HG03457 (cell line): ENCODE measurements at regions not wholly inside any gene's neighbourhood (a gene's known extent, or its start where the extent isn't known, plus 50 kb on each side); places are given as distances from the start of the nearest gene placed in this dataset.

Source experiments
- ATAC-seq: cut with Tn5 transposase; IDR thresholded peaks from one replicate; pipeline ENCODE4 v1.9.1; 2021; ENCODE audit warnings: moderate number of reproducible peaks; ENCODE audit not compliant: unreplicated experiment

GRCh38 chr7:148472406-148472805, 118.2 kb upstream of the C7orf33 start:
- ATAC-seq: no peak

DNA sequence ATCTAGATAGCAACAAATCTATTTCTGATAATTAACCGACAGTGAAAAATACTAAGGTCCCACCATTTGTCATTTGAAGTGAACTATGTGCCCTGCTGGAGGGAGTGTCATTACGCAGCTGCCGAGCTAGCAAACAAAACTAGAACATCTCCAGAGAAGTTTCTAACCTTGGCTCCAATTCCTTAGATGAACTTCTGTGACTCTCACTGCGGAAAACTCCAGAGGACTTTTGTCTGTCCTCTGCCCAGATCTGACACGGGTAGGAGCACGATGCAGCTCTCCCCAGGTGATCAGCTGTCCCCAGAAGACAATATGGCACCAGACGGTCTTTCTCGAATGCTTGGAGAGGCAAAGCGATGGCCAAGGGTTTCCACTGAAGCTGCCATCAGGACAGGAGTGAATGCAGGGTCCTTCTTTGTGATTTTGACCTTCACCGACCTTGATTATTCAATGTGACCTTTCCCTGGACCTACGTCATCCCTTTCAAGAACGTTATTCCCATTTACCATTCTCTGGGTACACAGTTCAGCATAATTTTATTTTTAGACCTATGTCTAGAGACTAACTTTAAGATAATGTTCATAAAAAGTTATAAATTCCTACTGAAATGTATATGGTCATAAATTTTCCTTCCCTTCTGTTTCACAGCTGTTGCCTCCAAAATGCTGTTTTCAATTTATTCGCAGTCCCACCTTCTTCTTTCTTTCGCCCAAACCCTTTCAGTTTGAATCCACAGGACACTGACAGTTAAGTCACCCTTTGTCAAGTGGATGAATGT, 116.7 kb upstream of the C7orf33 start:
- ATAC-seq: no peak

DNA sequence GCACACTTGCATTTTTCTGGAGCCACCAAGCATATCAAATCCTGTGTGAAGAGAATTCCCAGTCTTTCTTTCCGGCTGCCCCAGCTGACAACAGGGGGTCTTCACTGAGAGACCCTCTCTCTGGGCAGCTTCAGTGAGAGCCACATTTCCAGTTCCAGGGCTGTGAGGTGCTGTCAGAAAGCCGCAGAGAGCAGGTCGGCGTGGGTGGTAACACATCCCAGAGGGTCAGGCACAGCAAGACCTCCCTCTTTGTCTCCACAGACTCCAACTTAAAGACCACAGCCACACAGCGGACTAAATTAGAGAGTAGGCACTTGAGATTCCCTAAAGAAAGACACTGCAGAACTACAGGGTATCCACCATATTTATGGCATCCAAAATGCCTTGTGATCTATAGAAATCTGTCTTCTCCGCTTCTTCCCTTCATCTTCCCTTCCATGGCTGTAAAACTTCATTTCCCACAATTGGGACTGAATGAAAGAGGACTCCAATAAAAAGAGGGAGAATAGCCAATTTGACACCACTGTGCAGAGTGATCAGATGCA, 116.0 kb upstream of the C7orf33 start:
- no peak for ATAC-seq

DNA sequence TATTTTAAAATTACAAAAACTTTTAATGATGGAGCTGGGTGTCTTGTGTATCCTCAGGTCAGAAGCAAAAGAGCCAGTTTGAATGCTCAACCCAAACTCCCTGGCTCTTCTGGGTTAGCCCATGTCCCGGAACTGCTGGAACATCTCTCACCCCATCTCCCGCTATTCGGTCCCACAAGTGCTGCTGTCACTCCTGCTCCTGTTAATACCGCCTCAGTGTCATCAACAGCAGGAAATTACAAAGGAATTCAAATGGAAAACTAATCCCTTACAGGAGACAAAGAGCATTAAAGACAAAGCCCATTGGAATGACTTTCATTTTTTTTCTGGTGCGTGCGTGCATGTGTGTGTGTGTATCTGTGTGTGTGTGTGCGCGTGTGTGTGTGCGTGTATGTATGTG, 112.0 kb upstream of the C7orf33 start:
- no peak for ATAC-seq

DNA sequence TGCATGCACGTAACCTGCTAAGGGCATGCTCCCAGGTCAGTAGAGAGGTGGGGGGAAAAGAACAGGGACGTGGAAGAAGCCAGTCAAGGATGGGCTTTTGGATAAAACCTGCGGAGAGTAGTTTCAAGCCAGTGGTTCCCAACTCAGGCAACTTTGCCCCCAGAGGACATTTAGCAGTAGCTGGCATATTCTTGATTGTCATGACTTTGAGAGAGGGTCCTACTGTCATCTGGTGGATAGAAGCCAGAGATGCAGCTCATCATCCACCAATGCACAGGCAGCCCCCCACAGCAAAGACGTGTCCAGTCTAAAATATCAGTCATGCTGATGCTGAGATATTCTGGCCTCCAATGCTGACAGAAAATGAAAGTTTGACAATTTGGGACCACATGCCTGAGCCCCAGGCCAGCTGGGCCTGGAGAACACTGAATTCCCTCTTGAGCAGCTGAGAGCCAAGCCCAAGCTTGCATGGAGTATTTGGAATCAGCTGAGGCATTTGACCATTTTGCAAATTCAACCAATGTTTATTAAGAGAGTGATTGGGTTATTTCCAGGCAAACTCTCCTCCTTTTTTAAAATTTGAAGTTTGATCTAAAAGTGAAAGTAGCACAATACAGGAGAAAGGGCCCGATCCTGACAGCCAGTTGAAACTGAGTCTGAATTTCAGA, 110.0 kb upstream of the C7orf33 start:
- ATAC-seq: no peak

GRCh38 chr7:148481147-148481526, 109.4 kb upstream of the C7orf33 start:
- ATAC-seq: no peak

GRCh38 chr7:148481971-148482626, 108.5 kb upstream of the C7orf33 start:
- no peak for ATAC-seq

DNA sequence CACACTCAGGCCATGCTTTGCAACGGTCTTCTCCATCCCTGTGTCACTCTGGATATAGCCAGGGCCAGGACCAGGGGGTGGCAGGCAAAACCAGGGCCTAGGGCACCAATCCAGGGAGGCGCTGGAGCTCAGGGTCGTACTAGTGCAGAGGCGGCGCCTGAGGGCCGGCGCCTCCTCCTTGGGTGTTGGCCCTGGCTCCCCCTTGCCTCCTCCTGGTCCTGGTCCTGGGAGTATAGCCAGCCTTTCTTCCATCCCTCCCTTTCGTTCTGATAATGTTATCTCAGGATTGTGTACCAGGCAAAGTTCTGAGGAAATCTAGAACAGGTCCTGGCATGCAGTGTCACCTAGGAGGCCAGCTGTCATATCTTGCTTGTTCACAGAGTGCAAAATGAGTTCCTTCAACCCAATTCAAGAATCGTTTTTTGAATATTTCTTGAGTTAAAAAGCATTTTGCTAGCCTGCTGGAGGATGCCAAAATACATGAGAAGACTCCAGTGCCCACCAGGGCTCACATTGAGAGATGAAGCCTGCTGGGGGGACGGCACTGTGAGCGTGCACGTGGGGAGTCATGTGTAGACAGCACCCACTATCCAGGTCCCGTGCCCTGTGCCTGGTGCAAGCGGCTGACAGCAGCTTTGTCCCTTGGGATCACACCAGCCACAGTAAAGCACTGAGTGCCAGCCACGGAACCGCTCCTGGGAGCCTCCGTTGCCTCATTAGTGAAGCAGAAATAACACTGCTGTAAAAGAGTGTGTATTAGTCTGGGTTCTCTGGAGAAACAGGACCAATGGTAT, 106.9 kb upstream of the C7orf33 start:
- no peak for ATAC-seq

DNA sequence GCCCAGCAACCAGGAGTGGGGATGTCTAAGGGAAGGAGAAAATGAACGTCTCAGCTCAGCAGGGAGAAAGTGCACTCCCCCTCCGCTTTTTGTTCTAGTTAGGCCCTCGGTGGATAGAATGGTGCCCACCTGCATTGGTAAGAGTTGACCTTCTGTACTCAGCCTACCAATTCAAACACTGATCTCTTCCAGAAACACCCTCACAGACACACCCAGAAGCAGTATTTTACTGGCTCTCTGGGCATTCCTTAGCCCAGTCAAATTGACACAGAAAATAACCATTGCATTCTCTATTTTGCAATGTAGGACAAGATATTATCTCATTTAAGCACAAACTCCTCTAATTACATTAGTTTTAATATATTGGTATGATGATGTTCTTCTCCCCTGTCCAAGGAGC, 106.1 kb upstream of the C7orf33 start:
- ATAC-seq: no peak

DNA sequence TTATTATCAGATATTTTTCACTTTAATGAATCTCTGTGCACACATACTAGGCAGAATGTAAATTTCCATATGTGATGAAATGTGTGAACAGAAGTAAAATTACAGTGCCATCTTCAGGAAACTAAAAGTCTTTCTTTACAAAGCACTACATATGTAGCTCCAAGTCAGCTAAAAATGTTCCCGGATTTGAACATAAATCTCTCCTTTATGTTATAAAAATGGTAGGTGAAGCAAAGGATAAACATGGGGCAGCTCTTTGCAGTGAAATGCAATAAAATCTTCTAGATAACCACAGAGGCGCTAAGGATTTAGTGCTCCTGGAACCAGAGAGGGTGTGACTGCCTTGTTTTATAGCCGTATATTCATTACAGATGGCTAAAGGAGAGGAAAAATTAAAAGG, 104.9 kb upstream of the C7orf33 start:
- ATAC-seq: no peak

- ATAC-seq: no peak
These were observed 103.6 kb upstream of the C7orf33 start for GRCh38 chr7:148486937-148487336.

DNA sequence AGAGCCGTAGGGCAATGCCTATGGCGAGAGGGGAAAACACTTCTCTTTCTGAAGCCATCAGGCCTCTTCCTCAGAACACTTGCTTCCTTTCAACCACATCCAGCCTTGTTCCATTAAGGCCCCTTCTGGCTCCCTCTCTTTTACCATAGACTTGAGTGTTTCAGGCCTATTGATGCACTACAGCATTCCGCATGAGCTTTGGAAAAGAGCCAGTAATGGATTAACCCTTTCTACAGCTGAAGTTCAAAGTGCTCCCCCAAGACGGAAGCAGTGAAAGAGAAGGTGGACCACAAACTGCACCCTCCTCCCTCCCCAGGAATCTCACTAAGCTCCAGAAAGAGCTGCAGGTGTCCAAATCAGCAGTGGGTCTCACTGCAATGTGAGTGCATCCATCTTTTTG, 102.7 kb upstream of the C7orf33 start:
- ATAC-seq: no peak

- no peak for ATAC-seq
These were observed 100.9 kb upstream of the C7orf33 start for GRCh38 chr7:148489678-148490077.

- ATAC-seq: no peak
These were observed 98.3 kb upstream of the C7orf33 start for GRCh38 chr7:148492157-148492860.

DNA sequence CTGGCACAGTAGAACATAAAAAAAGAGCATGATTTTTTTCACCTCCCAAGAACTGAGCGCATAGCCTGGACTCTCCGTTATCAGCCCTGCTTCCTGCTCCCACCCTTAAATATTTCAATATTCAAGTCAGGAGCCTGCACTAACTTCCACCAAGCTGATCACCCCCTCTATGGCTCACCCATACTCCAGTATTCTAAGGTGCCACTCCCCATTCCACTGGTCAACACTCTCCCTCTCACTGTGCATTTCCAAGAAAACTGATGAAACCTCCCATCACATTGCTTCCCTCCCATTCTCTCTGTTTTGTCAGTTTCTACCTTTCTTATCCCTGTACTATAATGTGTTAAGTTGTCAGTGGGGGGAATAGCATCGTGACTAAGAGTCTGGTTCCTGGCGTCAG, 95.0 kb upstream of the C7orf33 start:
- ATAC-seq: no peak

DNA sequence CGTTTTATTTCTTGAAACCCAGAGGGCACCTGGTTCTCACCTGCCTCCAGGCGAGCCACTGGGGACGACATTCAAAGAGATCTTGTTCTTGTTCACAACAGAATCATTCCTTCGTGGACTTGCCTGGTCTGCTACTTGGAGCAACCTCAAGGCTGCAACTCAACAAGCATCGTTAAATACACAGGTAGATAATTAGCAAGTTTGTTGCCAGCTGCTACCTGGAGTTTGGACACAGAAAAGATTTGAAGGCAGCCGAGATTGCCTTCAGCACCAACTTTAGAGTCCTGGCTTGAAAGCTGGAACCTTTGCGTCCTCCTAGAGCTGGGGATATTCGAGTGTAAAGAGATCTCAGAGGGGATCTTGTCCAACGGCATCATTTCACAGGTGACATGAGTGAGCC, 89.6 kb upstream of the C7orf33 start:
- no peak for ATAC-seq

- no peak for ATAC-seq
These were observed 86.6 kb upstream of the C7orf33 start for GRCh38 chr7:148503900-148504487.

GRCh38 chr7:148505645-148506375, 84.8 kb upstream of the C7orf33 start:
- no peak for ATAC-seq

DNA sequence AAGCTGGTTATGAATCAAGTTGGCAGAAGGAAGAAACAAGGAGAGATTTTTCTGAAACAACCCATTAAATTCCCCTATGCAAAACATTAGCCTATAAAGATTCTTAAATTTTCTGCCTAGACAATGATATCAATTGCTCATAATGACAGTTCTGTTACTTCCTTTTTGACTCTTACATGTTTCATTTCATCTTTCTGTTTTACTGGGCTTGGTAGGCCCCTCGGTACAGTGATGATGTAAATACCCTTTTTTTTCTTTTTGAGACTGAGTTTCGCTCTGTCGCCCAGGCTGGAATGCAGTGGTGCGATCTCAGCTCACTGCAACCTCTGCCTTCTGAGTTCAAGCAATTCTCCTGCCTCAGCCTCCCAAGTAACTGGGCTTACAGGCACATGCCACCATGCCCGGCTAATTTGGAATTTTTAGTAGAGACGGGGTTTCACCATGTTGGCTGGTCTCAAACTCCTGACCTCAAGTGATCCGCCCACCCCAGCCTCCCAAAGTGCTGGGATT, 83.4 kb upstream of the C7orf33 start:
- peak; percentile 97 for ATAC-seq
